HS-5 (cell line): ENCODE measurements at regions not wholly inside any gene's neighbourhood (a gene's known extent, or its start where the extent isn't known, plus 50 kb on each side); places are given as distances from the start of the nearest gene placed in this dataset.

Experiments used
- DNase-seq: peaks from one replicate; pipeline ENCODE4 v3.0.0-alpha.2; 2012; ENCODE audit warnings: low read depth

DNA sequence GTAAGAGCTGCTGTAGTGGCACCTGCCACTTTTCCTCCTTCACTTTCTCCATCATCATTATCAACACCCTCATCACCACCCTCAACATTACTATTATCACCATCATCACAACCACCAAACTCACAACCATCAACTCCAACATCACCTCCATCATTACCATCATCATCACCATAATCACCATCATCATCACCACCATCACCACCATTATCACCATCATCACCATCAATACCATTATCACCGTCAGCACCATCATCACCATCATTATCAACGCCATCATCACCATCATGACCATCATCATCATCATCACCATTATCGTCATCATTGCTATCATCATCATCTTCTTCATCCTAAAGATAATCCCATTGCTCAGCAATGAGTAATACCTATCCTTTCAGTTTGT lies 255.8 kb downstream of the CYRIA start:
- DNase-seq = no peak

DNA sequence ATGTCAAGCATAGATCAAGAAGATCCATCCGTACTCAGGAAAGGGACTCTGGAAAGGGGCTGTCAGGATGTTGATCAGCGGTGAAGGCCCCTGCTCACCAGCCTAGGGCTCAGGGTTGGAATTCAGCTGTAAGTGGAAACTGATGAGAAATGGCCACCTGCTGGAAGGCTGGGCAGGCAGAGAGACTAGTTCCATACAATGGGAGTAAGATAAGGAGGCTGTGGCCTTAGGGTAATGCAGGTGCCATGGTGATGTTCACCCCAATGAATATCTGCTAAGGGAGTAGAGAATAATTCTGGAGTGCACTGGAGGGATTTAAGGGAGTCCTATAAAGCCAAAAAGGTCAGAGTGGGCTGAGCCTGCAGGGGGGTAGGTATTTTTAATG lies 256.6 kb downstream of the CYRIA start:
- DNase-seq = no peak

DNA sequence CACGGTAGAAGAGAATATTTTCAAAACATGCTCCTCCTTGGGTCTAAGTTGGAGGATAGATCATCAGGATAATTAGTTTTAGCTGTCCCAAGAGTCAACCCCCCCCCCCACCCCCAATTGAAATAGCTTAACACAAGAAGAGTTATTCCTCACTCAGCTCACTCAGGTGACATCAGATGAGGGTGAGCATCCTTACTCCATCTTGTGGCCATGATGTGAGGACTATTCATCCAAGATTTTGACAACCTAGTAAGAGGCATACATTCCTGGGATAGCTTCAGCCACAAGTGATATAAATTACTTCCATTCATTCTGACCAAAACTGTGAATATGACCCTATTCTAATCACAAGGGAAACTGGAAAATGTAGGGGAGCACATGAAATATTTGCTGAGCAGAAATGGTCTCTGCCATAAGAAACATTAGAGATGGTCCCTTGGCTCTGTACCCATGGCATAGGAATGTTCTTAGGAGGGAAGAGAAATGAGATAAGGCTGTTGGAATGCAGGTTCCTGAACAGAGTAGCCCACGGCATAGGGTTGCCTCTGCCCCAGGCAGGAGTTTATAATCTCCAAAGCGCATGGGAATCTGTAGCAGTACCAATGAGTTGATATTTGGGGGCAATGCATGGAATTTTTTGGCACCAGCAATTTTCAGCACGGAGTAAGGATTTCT lies 257.2 kb downstream of the CYRIA start:
- DNase-seq = no peak

DNA sequence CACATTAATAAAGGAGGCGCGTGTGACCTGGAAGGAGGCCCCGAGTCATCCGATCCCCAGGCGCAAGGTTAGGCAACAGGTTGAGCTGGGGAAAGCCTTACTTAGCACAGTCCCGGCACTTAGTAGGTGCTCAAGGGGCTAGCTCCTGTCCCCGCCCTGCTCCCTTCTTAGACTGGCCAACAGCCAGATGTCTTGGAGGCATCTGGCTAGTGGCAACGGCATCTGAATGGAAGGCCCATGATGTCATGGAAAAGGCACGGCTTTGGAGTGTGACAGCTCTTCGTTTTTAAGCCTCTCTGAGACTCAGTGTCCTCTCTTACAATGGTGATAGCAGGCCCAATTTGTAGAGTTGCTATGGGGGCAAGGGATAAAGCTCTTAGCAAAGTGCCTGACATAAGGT lies 258.3 kb downstream of the CYRIA start:
- DNase-seq = no peak

DNA sequence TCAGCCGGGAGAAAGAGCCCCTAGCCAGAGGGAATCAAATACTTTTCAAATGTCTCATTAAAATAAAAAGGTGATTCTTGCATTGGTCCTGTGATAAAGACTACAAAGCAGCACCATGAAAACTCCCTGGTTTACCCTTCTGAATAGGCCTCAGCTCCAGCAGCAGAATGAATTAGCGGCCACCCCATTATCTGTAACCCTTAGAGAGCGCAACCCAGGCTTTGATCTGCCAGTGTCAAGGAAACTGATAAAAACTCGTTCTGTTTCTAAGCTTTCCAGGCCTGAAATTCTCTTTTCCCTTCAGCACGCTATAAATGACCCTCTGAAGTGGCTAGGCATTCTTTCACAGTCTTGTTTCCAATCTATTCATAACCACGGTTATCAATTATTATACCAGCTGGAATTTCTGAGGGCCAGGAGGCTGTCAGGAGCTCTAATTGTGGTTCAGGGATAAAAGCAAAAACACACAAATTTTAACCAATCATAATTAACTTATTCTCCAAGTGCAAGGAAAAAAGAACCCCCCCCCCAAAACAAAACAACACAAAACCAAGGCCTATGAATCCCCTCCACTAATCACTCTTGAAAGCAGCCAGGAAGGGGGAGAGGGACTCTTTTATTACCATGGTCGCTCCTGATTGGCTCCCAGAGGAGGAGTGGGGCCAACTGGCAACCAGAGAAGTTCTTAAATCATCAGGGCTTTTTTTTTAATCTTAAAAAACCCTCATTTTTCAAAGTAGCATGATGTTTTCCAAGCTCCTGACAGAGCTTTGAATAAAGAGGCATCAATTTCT lies 258.9 kb downstream of the CYRIA start:
- DNase-seq = no peak

DNA sequence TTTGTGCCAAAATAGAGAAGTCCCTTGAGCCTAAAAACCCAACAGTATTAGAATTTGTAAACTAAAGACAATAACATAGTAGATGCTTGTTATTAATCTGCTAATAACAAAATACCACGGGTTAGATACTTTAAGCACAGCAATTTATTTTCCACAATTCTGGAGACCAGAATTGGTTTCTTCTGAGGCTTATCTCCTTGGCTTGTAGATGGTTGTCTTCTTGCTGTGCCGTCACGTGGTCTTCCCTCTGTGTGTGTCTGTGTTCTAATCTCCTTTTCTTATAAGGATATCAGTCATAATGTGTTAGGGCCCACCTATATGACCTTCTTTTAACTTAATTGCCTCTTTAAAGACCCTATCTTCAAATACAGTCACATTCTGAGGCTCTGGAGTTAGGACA lies 260.1 kb downstream of the CYRIA start:
- DNase-seq = no peak

DNA sequence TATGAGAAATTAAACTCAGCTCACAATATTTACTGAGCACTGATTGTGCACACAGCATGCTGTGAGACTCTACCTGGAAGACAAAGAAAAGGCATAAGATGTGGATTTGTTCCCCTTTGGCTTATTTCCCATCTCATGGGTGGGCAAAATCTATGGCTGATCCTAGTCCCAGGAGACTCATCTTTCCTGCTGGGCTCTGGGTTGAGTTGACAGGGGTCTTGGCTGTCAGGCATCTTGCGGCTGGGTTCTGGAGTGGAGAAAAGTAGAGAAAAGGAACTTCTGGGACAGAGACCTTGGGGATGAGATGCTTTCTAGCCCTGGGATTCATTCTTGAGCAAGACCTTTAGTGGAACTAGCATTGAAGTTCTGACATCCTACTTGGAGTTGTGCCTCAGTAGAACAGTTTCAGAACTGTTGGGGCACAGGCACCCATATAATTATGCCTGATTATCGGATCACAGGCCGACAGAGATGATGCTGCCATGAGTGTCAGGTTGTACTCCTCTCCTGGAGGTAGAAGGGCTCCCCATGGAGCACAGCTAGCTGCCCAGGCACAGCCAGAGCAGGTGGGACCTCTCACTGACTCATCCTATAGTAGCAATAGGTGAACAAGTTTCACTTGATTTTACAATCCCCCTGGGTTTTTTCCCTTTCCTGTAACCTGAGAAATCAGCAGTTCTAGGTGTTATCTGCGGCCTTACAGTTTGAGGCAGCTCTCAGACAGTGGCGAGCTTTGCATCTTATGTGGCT lies 260.9 kb downstream of the CYRIA start:
- DNase-seq = no peak

DNA sequence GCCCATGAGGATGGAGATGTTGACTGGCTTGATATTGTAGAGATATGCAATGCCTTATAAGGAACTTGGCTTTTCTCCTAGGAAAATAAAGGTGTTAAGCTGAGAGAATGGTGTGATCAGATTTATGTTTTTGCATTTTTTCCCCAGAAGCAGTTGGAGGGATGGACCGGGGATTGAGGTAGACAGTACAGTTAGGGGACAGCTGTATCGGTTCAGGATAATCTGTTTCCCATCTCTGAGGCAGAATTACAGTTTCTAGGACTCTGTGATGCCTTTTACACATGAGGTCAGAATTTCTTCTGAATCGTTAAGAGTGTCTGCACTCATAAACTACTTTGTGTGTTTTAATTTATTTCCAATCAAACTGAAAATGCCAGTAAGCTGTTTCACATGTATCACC lies 261.5 kb downstream of the CYRIA start:
- no peak for DNase-seq

DNA sequence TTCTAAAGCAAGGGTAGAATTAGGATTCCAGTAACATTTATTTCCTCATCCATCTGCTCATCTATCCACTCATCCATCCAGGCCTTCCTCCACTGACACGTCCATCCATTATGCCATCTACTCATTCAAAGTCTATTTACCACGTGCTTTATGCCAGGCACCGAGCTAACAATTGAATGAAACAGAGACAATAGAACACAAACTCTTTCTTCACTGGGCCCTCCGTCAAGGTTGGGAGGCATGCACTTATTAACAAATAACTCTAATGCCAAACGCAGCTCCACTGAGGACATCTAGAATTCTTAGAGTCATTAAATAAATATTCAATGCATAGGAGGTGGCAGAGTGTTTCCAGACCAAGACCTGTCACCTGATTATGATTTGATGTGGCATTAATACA lies 262.7 kb downstream of the CYRIA start:
- no peak for DNase-seq

DNA sequence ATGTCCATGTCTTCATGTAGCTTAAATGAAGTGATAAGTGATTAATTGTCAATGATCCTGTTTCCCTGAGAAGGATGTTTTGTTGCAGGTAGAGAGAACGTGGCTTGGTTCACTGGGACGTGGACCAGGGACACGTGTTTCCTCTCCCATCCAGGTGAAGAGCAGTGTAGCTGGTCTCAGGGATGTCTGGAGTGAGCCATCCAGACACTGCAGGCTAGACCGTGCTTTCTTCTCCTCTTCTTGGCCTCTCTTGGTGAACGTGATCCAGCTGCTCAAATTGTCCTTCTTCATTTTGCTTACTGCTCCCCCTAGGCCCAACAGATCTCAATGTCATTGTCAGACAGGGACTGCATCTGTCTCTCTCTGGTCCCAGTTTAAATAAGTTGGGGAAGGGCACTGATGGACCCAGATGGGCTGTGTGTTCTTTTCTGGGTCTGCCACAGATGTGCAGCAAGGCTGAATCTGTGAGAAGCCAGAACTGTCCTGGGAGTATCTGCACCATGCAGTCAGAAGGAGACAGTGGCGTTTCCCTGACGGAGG lies 263.8 kb downstream of the CYRIA start:
- DNase-seq = no peak

DNA sequence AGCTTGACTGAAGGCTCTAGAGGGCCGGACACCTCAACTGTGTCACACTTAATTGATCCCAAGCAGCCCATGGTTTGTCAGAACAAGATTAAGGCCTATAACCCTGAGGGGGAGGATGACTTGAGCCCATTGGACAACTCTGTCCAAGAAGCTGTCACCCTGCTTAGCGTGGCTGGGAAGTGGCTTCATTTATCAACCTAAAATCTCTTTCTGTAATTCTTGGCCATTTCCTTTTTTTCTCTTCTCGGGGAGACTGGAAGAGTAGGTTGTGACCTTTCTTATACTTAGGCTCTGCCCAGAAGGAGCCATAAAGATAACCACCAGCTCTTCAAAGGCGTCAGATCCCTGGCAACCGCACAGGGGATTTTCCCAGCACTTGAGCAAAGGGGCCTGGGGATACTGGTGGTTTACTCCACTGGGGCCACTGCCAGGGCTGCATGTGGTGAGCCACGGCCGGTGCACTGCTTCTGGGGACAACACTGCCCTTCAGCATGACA lies 265.5 kb downstream of the CYRIA start:
- DNase-seq = no peak

DNA sequence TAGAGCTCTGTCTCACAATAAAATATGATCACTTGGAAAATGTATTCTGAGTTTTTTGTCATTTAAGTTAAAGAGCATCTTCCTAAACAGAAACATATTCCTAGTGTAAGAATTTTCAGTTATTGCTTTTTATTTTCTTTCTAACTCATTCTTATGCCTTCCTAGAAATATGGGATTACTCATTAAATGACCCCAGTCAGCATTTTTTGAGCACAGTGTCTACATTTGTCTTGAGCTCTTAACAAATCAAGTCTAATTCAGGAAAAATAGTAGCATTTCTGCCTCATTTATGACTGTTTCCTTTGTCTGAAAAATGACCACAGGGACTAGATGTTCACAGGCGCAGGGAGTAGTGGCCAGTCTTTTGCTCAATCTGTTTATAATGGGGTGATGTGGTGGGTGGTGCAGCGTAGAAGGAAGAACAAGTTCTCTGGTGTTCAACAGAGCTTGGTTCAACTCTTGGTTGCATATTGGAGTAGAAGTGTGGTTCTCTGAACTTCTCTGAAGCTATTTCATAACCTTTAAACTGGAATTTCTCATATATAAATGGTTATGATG lies 267.1 kb downstream of the CYRIA start:
- no peak for DNase-seq

DNA sequence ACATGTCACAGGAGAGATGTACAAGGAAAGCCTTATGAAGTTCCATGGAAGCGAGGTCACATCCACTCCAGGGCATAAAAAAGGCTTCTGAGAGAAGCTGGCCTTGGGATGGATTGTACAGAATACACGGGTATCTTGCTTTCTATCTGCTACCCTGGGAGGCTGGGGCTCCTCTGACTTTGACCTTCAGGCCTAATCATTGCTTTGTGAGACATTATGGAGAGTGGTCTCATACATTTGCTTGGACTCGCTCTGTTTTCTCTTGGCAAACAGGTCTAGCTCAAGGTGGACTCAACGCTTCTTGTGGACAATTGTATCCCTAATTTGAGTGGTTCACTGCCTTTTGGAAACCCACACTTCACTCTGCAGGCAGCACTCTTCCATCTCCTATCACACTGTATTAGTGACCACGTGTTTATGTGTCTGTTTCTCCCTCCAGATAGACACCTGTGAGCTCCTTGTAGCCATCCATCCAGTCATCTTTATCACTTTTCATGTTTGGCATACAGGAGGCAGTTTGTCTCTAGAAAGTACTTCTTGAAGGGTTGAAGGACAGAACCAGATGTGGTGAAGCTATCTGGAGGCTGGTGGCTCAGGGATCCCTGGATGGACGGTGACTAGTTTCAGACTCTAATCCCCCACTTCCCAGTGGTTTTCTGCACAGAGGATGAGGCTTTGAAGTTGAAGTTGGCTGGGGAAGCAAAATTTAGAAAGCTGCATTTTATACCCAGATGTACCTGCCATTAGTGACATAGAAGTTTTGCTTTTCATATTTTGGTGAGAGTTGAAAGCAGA lies 267.8 kb downstream of the CYRIA start:
- DNase-seq = no peak

DNA sequence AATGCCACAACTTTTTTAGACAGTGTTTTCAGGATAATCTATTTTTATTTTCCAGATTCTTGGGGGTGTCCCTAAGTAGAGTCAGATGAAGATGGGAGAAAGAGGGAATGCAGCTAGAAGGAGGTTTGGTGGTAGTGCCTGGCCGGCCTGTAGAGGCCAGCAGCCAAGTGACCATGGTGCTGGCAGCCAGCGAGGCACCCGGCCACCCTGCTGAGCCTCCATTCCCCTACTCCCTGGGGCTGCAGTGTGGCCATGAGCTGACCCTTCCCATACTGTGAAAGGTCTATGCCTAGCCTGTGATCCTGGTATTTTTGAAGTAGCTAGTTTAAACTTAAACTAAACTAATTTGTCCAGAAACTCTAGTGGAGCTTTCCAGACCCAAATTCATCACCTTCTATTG lies 268.6 kb downstream of the CYRIA start:
- DNase-seq = no peak

DNA sequence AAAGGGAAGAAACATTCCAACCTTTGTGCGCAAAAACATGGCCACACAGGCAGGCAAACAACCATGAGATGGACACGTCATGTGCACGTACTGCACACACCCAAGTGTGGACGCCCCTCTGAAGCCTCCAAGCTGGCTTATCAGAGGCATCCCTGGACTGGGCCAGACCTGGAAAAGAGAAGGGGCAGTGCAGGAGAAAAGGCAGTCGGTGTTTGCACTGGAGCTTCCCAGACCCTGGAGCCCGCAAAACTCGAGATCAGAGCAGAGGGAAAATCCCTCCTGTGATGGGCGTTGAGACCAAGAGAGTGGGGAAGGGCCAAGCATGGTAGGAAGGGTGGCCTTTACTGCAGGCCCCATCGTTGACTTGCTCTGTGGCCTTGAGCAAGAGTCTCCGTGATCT lies 269.5 kb downstream of the CYRIA start:
- DNase-seq = no peak

DNA sequence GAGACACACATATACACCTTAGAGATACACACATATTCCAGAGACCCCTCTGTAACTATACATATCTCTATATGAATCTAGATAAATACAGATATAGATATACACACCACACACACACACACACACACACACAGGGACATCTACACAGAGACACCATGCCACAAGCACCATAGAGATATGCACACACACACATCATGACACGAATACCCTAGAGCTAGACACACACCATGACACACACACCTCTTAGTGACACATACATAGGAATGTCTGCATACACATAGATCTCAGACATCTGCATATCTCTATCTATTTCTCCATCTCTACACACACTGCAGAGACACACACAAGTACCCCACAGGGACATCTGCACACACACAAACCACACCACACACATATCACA lies 270.0 kb downstream of the CYRIA start:
- no peak for DNase-seq

DNA sequence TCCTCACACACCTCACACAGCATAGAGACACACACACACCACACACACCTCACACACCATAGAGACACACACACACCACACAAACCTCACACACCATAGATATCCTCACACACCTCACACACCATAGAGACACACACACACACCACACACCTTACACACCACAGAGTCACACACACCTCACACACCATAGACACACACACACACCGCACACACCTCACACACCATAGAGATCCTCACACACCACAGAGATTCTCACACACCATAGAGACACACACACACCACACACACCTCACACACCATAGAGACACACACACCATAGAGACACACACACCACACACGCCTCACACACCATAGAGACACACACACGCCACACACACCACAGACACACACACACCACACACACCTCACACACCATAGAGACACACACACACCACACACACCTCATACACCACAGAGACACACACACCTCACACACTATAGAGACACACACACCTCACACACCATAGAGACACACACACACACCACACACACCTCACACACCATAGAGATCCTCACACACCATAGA lies 270.6 kb downstream of the CYRIA start:
- no peak for DNase-seq

DNA sequence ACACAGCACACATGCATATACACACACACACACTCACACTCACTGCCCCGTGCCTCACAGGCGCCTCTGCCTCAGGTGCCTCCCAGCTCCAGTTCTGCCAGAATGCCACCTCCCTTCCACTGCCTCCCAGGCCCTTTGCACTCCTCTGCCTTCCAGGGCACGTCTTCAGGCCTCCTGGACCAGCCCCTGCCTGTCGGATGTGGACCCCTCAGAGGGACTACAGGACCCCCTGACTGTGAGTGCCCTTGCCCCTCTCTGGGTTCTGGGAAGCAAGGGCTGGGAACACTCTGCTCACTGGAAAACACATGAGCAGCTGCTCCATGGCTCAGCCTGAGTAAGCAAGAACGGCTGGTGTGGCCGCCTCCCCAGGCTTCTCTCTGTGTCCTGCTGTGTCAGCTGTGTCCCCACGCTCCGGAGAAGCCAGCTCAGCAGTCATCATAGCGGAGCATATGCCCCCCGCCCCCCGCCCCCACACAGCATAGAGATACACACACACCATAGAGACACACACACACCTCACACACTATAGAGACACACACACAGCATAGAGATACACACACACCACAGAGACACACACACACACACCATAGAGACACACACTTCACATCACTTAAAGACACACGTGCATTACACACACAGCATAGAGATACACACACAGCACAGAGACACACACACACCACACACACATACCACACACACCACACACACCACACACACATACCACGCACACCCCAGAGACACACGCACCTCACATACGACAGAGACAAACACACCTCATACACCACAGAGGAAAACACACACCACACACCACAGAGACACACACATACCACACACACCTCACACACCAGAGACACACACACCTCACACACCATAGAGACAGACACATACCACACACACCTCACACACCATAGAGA lies 271.3 kb downstream of the CYRIA start:
- DNase-seq = no peak

DNA sequence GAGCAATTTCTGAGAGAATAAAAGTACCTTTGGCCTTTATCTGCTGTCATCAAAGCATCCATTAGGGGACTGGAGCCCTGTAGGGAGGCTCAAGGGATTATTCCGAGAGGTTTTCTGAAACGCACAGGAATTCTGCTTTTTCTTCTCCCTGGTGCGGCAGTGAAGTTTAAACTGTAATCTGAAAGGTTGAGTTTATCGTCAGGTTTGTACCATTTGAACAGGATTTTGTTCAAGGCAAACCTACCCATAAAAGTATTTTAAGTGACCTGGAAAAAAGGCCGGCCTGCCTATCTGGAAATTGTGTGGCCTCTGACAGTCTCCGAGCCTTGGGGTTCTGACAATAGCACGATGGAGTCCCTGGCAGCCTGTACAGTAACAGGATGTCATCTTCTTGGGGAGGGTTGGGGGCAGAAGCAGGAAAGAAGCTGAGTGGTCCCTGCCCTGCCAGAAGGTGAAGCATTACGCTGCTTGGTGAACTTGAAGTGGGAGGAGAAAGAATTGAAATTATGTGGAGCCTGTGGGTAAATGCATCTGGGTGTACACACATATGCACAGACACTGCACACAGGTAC lies 272.0 kb downstream of the CYRIA start:
- DNase-seq = no peak
